PC-3 (cell line): ENCODE measurements at regions not wholly inside any gene's neighbourhood (a gene's known extent, or its start where the extent isn't known, plus 50 kb on each side); places are given as distances from the start of the nearest gene placed in this dataset.

Experiments
- ATAC-seq: fragments of 200-7000 bp; cut with Tn5 transposase; 2 replicates; pipeline ENCODE4 v1.9.1; 2020; ENCODE audit warnings: mild to moderate bottlenecking, moderate library complexity
- BruUV-seq: library from RNA; stranded (reverse); fragments of 400-500 nt; replicated peaks from 2 replicates; lab custom pipeline; 2021; lab: Mats Ljungman, UMichigan
- CTCF ChIA-PET: fragments of 300-600 bp; sonication (Branson Sonifier 250); formaldehyde crosslinking; loops from one replicate; lab custom pipeline; 2022; ENCODE audit warnings: antibody characterized with exemption; lab: Charles Lee
- POLR2A ChIA-PET: fragments of 300-600 bp; sonication (Branson Sonifier 250); formaldehyde crosslinking; loops from one replicate; lab custom pipeline; 2022; ENCODE audit warnings: antibody characterized with exemption; ENCODE audit not compliant: unreplicated experiment; lab: Charles Lee
- DNase-seq: peaks from one replicate; pipeline ENCODE4 v3.0.0-alpha.2; 2015
- H2AFZ ChIP-seq: fragments of 300-600 bp; sonication (generic); 2 replicates; pipeline ENCODE4 v1.6.0; 2016; ENCODE audit warnings: antibody characterized with exemption, low read length
- H3F3A ChIP-seq: fragments of 300-600 bp; sonication (generic); one replicate; pipeline ENCODE4 v1.6.0; 2017; ENCODE audit warnings: antibody characterized with exemption, low read length, control low read depth, mild to moderate bottlenecking; ENCODE audit not compliant: unreplicated experiment
- H3K27ac ChIP-seq: fragments of 300-600 bp; sonication (generic); 2 replicates; pipeline ENCODE4 v1.5.1; 2016; ENCODE audit warnings: mild to moderate bottlenecking, low read length
- H3K27me3 ChIP-seq: fragments of 300-600 bp; sonication (generic); 2 replicates; pipeline ENCODE4 v1.6.1; 2016; ENCODE audit warnings: low read length, mixed read lengths
- H3K36me3 ChIP-seq: fragments of 300-600 bp; sonication (generic); 2 replicates; pipeline ENCODE4 v1.6.1; 2016; ENCODE audit warnings: low read depth, mixed run types, low read length, mixed read lengths
- H3K4me1 ChIP-seq: fragments of 300-600 bp; sonication (generic); 2 replicates; pipeline ENCODE4 v1.5.1; 2016; ENCODE audit warnings: low read length; ENCODE audit not compliant: insufficient read depth
- H3K4me2 ChIP-seq: fragments of 300-600 bp; sonication (generic); 2 replicates; pipeline ENCODE4 v1.6.0; 2016; ENCODE audit warnings: low read length
- H3K4me3 ChIP-seq: fragments of 300-600 bp; sonication (generic); 2 replicates; pipeline ENCODE4 v1.5.1; 2016; ENCODE audit warnings: mild to moderate bottlenecking, low read length, mixed read lengths
- H3K79me2 ChIP-seq: fragments of 300-600 bp; sonication (generic); 2 replicates; pipeline ENCODE4 v1.6.1; 2017; ENCODE audit warnings: low read length, mixed read lengths
- H3K9ac ChIP-seq: fragments of 300-600 bp; sonication (generic); 2 replicates; pipeline ENCODE4 v1.6.0; 2016; ENCODE audit warnings: mild to moderate bottlenecking, low read length
- H3K9me2 ChIP-seq: fragments of 300-600 bp; sonication (generic); replicated peaks from 2 replicates; pipeline ENCODE4 v1.6.1; 2016; ENCODE audit warnings: mixed run types, low read length, mixed read lengths
- H3K9me3 ChIP-seq: fragments of 300-600 bp; sonication (generic); 2 replicates; pipeline ENCODE4 v1.6.1; 2016; ENCODE audit warnings: low read length, mixed read lengths
- H4K20me1 ChIP-seq: fragments of 300-600 bp; sonication (generic); 2 replicates; pipeline ENCODE4 v1.6.1; 2016; ENCODE audit warnings: low read length, mixed read lengths
- EZH2 ChIP-seq: fragments of 300-600 bp; sonication (generic); IDR thresholded peaks from one replicate; pipeline ENCODE4 v1.6.1; 2017; ENCODE audit warnings: antibody characterized with exemption, mild to moderate bottlenecking, low read length; ENCODE audit not compliant: unreplicated experiment
- EZH2phosphoT487 ChIP-seq: fragments of 300-600 bp; sonication (generic); IDR thresholded peaks from 2 replicates; pipeline ENCODE4 v1.6.1; 2018; ENCODE audit warnings: mild to moderate bottlenecking, antibody characterized with exemption, low read length, borderline replicate concordance
- intact Hi-C: fragments of 100-400 bp; cut with micrococcal nuclease; formaldehyde crosslinking; loops from 2 replicates; pipeline ENCODE4 v1.9.0; 2023
- TF ChIP-seq, protein P1 (sequence below): fragments of 300-600 bp; sonication (generic); conservative IDR thresholded peaks from 2 replicates; pipeline ENCODE4 v1.5.1; 2017; ENCODE audit warnings: antibody characterized with exemption, low read depth, mild to moderate bottlenecking, low read length

DNA sequence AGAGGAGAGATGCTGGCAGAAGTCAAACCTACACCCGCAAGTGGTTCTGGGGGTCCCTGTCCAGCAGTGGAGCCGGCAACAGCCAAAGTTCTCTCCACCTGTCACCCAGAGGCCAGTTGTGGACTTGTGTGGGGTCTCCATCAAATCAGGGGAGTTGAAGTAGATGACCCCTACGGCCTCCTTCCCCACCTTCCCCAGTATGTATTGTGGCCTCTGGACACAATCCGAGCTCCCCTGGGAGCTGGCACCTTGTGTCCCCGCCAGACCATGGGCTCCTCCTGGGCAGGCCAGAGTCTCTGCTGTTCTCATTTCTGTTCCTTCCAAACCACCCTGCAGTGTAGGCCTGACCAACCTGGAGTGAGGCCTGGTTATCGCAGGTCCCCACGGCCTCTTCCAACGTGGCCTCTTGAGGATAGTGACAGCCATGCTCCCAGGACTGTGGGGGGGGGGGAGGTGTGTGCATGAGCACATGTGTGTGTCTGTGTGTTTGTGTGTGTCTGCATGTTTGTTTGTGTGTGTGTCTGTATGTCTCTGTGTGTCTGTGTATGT is 246.4 kb downstream of the MATN1 start:
- Histone ChIP-seq H4K20me1 (no peaks in the 10 kb centered on the region), H3K9me3 (no peaks in the 10 kb centered on the region), H3K9me2 (no peaks in the 10 kb centered on the region), H3K27ac (no peak overlapping the region), H3K79me2 (no peaks in the 10 kb centered on the region), H3K4me3 (no peak overlapping the region), H3K36me3 (no peaks in the 10 kb centered on the region), H3F3A (no peaks in the 10 kb centered on the region), H3K27me3 (no peaks in the 10 kb centered on the region; the same call in 1 of the 2 replicates), H3K9ac (no peak overlapping the region), H2AFZ (no peak overlapping the region), H3K4me2 (no peak overlapping the region), H3K4me1 (no peaks in the 10 kb centered on the region)
- CTCF ChIA-PET: no interaction called here
- ATAC-seq: no peak
- TF ChIP-seq, protein P1, sequence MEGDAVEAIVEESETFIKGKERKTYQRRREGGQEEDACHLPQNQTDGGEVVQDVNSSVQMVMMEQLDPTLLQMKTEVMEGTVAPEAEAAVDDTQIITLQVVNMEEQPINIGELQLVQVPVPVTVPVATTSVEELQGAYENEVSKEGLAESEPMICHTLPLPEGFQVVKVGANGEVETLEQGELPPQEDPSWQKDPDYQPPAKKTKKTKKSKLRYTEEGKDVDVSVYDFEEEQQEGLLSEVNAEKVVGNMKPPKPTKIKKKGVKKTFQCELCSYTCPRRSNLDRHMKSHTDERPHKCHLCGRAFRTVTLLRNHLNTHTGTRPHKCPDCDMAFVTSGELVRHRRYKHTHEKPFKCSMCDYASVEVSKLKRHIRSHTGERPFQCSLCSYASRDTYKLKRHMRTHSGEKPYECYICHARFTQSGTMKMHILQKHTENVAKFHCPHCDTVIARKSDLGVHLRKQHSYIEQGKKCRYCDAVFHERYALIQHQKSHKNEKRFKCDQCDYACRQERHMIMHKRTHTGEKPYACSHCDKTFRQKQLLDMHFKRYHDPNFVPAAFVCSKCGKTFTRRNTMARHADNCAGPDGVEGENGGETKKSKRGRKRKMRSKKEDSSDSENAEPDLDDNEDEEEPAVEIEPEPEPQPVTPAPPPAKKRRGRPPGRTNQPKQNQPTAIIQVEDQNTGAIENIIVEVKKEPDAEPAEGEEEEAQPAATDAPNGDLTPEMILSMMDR: no peak
- TF ChIP-seq EZH2phosphoT487 (no peak), EZH2 (no peak)
- POLR2A ChIA-PET: no interaction called here
- DNase-seq: no peak
- intact Hi-C loops: no loop called here
- BruUV-seq: no TSS peak

DNA sequence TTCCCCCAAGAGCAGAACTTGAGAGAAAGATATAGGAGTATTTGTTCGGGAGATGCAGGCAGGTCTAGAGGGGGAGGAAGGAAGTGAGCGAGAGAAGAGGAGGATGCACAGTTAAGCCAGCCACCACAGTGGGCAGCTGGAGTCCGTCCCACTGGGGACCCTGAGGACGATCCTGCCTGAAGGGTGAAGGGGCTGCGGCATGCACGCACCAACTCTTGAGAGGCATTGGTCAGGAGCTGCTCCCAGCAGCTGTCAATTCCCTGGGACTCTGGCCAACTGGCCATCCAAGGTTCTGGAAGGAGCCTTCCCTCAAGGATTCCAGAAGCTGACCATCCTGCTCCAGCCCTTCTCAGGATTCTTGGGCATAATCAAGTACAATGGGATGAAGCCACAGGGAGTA is 246.9 kb downstream of the MATN1 start:
- DNase-seq (no peak), ATAC-seq (no peak)
- no TSS peak for BruUV-seq
- Histone ChIP-seq H3K79me2 (no peaks in the 10 kb centered on the region), H3K9me3 (no peaks in the 10 kb centered on the region), H2AFZ (no peak overlapping the region), H3K4me3 (no peak overlapping the region), H3F3A (no peaks in the 10 kb centered on the region), H3K27me3 (no peaks in the 10 kb centered on the region; the same call in 1 of the 2 replicates), H3K9me2 (no peaks in the 10 kb centered on the region), H3K4me1 (no peaks in the 10 kb centered on the region), H3K36me3 (no peaks in the 10 kb centered on the region), H3K4me2 (no peak overlapping the region), H3K27ac (no peak overlapping the region), H3K9ac (no peak overlapping the region), H4K20me1 (no peaks in the 10 kb centered on the region)
- ChIA-PET CTCF (no interaction called here), POLR2A (no interaction called here)
- TF ChIP-seq EZH2: no peak
- TF ChIP-seq, protein P1: no peak
- intact Hi-C loops: no loop called here

DNA sequence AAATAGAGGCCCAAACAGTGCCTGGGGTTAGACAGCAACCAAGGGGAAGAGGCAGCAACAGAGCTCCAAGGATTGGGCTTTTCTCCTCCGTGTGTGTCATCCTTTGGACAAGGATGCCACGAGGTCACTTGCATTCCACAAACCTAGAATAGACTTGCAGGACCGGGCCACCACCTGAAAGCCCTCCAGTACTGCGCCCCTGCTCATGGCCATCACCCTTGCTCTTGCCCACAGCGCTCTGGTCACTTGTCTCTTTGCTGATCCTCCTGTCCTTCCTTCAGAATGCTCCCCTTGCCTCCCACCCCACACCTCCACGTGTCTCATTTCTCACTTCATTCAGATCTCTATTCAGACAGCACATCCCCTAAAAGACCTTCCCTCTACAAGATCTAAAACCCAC is 247.4 kb downstream of the MATN1 start:
- no peak for DNase-seq
- H3K9me2 ChIP-seq: no peaks in the 10 kb centered on the region
- no peaks in the 10 kb centered on the region for H3K36me3 ChIP-seq
- no peaks in the 10 kb centered on the region for H3K9me3 ChIP-seq
- H3K4me2 ChIP-seq: no peak overlapping the region
- ATAC-seq: no peak
- BruUV-seq: no TSS peak
- no peaks in the 10 kb centered on the region for H3F3A ChIP-seq
- H3K79me2 ChIP-seq: no peaks in the 10 kb centered on the region
- ChIA-PET POLR2A (no interaction called here), CTCF (no interaction called here)
- H2AFZ ChIP-seq: no peak overlapping the region
- H3K9ac ChIP-seq: no peak overlapping the region
- TF ChIP-seq EZH2 (no peak), EZH2phosphoT487 (no peak)
- TF ChIP-seq, protein P1: no peak
- H4K20me1 ChIP-seq: no peaks in the 10 kb centered on the region
- no peaks in the 10 kb centered on the region; the same call in 1 of the 2 replicates for H3K27me3 ChIP-seq
- no peaks in the 10 kb centered on the region for H3K4me1 ChIP-seq
- intact Hi-C loops: no loop called here
- H3K27ac ChIP-seq: no peak overlapping the region
- no peak overlapping the region for H3K4me3 ChIP-seq
